ENCODE measurements at regions not wholly inside any gene's neighbourhood (a gene's known extent, or its start where the extent isn't known, plus 50 kb on each side); places are given as distances from the start of the nearest gene placed in this dataset.
"Not testable (repeated sequence)": the region's sequence is repeated elsewhere in the genome, so short reads cannot be mapped to it uniquely, and the experiment has no call there.

DNA sequence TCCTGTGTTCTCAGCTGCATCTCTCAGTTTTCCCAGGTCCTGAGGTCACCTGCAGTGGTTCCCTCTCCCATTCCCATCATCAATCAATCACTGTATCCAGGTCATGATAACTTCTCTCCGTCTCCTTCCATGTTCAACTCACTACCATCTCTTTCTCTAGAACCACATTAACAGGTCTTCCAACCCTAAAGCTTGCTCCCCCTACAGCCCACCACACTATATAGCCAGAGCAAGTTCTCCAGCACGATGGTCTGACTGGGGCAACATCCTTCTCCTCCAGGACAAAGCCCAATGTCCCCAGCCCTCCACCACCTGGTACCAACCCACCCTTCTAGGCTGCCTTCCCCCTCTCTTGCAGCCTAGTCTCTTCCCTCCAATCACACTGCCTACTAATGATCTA lies 241.6 kb downstream of the CDK5RAP2 start:
- no peak for DNase-seq

DNA sequence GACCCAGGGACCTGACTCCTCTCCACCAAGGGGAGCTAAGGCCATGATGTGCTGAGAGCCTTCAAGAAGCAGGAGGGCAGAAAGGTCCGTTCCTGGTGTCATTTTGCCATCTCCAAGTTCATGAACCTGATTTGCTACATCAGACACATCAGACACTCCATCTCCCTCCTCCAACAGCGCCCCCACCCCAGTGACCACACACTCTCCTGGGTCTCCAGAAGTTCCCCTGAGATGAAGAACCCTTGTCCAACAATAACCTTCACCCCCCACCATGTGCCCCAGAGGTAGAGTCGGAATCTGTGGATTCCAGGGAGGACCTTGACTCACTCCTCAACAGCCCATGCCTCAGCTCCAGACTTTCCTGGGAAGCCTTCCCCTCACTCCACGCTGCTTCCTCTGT lies 242.8 kb downstream of the CDK5RAP2 start:
- no peak for DNase-seq

DNA sequence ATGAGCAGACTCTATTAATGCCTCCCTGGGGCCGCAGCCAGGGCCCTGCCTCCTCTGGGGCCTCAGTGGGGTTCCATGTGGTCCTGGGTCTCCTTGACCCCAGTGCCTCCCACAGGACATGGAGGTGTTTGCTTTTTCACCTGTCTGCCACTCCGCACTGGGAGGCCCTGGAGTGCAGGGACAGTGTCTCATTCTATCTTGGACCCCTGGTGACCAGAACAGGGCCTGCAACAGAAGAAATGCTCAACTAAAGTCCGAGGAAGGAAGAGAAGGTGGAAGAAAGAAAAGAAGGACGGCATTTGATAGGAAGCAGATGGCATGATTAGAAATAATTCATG lies 243.2 kb downstream of the CDK5RAP2 start:
- no peak for DNase-seq

DNA sequence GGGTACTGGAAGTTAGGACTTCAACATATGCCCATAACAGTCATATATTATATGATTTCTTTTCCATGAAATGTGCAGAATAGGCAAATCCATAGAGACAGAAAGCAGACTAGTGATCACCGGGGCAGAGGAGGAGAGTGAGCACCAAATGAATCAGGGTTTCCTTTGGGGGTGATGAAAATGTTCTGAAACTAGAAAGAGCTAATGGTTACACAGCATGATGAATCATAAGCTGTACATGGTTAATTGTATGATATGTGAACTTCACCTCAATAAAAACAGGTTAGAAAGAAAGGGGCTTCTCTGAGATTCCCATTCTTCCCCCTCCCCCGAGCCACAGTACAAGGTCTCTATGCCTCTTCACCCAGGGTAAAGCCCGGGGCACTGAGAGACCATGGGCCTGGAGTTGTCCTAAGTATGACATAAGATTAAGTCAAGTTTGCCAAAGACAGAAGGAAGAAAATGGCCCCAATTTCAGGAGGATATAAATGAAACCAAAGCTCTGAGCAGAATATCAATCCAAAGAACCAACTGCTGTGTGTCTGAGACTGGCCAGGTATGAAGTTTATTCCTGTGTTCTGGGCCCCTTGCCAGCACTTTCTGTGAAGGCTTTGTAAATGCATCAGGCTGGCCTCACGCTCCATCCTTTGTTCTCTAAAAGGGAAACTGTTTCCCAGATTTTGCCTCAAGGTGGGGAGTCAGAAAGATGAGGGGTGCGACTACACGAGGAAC lies 243.8 kb downstream of the CDK5RAP2 start:
- DNase-seq, result no peak

DNA sequence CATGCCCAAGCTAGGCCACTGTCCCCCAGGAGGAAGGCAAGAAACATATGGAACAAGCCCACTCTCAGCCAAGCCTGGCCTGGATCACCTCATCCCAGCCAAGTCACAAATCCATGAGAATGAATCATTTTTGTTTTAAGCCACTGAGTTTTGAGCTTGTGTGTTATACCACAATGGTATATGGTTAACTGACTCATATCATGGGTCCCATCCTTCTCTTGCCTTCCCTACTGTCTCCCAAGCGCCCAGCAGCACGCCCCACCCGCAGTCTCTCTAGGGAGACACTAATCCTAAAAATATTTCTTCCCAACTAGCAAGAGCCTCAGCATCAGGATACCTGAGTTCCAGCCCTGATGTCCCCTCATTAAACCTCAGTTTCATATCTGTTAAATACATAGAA lies 248.1 kb downstream of the CDK5RAP2 start:
- no peak for DNase-seq

DNA sequence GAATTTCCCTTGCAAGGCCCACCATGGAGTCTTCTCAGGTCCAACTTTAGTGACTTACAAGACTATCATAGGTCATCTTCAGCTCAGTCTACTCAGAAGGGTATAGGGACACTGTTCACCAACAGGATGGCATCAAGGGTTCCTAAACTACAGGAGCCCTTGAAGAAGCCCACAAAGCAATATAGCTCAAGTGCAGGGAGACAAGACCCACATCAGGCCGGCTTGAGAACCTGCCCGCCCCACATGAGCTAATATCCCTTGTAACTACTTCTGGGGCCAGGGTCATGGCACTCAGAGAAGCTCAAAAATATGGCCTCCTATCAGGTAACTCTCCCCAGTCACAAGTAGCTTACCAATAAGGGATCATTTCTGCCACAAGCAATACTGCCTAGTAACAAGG lies 249.9 kb downstream of the CDK5RAP2 start:
- DNase-seq, result no peak

DNA sequence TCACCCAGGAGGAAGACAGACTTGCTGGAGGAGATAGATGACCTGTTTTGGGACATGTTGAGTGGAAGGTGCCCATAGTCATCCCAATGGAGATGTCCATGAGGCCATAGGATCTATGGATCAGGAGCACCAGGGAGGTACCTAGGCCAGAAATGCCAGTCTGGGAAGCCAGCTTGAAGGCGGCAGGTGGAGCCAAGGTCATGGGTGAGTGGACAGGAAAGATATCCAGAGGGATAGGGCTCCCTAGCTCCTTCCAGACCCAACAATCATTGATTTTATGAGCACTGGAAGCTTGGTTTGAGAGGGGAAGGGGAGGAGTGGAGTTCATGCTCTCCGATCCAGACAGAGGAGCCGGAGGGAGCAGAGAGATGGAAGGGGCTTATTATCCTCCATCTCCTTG lies 252.6 kb downstream of the CDK5RAP2 start:
- DNase-seq, result no peak

DNA sequence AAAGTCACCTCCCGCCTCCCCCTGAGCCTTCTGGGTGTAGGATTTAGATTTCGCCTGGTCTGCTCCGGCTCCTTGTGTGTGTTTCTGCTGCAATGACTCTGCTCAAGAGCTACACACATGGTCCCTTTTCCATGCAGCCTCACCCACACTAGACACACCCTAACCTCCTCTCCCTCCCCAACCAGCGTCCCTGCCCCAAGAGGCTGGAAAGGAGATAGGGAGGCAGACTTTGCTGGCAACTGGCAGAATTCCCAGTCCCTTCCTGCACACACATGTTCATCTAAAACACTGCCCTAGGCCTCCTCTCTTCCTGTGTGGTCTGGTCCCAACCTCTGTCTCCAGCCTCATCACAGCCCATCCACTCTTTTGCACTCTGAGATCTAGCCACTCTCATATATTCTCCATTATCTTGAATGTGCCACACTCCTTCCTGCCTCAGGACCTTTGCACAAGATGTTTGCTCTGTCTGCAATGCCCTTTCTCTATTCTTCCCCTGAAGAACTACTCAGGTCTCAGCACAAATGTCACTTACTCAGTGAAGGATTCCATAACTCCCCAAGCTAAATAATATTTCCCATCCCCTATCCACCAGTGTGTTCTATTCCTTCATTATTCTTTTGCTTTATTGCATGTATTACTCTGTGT lies 253.8 kb downstream of the CDK5RAP2 start:
- DNase-seq, result no peak

DNA sequence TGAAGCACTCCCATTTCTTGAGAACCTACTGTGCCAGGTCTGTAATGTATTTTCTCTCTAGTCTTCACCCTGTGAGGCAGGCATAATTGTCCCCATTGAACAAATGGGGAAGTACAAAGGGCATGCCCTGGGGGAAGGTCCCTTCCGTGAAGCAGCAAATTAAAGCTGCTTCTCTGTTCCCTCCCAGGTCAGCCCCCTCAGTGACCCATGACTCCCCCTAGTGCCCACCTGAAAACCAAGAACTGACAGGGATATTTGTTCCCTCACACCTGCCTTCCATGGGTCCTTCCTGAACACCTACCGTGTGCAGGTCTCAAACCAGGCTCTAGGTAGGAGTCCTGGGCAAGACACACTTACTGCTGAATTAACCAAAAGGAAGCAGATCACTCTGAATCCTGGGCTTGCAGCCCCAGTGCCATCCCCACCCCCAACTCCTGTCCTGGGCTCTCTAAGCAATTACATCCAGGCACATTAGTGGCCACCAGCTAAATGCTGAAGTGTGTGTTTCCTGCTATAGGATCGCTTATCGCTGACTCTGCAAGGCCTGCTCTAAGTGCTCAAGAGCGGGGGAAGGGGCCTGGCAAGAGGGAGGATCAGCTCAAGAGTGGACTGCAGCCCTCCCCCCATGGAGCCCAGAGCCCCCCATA lies 254.8 kb downstream of the CDK5RAP2 start:
- no peak for DNase-seq

DNA sequence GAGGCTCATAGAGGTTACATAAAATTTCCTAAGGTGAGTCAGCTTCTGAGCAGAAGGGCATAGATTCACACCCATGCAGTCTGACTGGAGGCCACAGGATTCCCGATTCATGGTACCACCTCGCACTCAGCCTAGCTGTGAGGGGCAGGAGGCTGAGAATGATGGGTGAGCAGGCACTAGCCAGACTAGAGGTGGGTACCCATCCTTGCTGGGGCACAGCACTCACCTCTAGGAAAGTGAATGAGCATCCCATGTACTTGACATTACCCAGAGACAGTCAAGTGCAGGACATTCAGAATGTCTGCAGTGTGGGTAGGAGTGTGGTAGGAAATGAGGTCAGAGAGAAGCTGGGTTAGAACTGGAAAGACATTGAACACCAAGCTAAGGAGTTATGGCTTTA lies 255.5 kb downstream of the CDK5RAP2 start:
- DNase-seq, result no peak

DNA sequence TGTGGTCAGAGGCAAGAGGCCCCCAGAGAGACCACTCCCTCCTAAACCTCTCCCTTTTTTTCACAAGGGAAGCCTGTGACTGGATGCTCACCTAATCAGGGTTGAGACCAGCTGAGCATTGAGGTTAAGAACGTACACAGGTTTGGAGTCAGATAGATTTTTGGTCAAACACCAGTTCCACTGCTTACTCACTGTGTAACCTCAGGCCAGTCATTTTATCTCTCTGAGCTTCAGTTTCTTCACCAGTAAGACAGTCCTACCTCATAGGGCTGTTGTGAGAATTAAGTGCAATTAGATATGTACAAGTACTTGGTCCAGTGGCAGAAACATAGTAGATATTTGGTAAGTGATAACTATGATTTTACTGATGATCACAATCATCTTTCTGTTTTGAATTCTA lies 256.8 kb downstream of the CDK5RAP2 start:
- no peak for DNase-seq

DNA sequence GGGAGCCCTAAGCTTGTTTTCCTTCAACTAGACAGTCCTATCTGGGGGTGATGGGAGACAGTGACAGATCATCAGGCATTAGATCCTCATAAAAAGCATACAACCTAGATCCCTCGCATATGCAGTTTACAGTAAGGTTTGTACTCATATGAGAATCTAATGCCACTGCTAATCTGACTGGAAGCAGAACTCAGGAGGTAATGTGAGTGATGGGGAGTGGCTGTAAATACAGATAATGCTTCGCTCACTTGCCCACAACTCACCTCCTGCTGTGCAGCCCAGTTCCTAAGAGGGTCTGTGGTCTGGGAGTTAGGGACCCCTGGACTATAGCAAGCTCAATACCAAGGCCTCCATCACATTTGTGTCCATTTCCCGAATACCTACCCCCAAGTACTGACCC lies 260.5 kb downstream of the CDK5RAP2 start:
- DNase-seq, result no peak

DNA sequence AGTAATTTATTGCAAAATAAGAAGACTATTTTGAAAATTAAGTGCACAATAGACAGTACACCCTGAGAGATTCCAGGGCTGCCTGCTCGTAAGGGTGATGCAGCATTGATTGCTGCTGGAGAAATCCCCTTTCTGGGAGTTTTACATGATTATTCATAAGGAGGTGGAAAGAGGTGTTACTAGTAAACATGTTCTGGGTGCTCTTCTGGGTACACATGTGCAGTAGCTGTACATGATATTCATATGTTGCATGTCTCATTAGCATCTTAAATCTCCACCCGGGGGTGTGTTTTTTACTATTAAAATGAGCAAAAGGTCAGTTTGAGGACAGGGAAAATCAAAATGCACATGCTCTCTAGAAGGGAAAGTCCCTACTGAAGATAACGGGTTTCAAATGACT lies 264.8 kb downstream of the CDK5RAP2 start:
- no peak for DNase-seq

DNA sequence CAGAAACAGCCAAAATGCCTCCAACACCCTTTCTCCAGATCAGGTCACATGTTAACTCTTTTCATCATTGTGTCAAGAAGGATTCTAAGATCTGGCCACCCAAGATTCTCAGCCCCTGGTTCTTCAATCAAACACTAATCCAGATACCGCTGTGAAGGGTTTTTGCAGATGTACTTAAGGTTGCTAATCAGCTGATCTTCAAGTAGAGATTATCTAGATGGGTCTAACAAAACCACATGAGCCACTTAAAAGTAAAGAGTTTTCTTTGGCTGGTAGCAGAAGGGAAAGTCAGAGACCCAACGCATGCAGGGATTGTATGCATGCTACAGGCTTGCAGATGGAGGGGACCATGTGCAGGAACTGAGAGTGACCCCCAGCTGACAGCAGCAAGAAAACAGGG lies 267.9 kb downstream of the CDK5RAP2 start:
- DNase-seq, result no peak

DNA sequence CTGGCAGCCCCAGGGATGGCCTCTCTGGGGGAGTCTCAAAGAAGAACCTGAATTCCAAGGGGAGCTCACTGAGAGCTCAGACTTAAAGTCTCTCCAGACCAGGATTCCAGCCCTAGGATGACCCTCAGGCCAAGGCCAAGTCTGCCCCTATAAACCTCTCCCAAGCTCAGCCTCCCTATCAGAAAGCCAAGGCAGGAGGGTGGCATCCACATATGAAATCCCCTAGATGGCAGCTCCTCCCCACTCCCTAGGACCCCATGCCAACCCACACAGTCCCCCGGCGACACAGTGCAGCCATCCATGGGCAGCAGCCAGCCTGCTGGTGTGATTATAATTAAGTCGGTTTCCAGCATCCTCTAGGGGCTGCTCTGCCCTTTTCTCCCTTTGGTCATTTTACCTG lies 269.9 kb downstream of the CDK5RAP2 start:
- no peak for DNase-seq

DNA sequence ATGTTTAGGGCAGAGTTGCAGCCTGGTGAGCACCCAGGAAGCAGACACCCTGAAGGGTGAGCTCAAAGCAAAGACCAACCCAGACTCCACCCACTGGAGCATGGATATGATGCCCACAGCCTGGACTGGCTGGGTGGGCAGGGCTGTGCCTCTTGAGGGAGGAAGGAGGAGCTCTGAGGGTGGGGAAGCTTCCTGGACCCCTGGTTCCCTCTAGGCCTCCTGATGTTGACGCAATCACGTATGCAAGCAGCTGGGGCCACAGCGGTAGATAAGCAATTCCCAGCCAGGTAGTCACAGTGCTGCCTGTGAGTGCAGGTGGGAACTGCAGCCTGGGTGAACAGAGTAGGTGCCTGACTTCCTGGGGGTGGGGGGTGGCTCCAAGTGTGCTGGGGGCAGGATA lies 271.5 kb downstream of the CDK5RAP2 start:
- DNase-seq, result peak; percentile 50

DNA sequence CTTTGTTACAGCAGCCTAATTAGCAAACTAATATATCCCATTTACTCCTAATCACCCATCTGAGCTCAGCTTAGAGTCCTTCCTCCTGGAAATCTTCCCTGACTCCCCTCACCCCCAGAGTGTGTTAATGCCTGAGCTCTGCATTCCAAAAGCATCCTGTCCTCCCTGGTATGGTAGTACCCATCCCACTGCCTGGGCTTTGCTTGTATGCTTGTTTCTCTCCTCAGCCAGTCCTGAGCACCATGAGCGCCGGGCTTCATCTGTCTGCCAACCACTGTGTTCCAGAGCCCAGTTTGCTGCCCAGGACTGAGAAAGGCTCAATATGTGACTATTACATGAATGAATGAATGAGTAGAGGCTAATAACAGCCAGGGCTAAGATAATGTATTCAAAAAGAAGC lies 272.4 kb downstream of the CDK5RAP2 start:
- no peak for DNase-seq

DNA sequence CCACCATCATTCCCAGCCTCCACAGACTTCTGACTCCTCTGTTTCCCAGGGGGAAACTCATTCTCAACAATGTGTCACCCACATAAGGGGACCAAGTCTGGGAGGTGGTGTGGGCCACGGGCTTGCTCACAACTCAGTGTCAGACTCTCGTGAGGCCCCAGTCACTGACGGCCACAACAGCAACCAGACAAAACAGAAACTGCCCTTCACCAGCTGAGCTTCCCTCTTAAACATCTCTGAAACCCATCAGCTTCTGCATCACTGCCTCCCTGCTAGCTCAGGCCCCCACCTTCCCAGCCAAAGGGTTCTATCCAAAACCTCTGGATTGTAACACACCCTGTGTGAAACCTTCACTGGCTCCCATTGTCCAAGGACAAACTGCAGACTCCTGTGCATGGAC lies 273.4 kb downstream of the CDK5RAP2 start:
- DNase-seq, result no peak

DNA sequence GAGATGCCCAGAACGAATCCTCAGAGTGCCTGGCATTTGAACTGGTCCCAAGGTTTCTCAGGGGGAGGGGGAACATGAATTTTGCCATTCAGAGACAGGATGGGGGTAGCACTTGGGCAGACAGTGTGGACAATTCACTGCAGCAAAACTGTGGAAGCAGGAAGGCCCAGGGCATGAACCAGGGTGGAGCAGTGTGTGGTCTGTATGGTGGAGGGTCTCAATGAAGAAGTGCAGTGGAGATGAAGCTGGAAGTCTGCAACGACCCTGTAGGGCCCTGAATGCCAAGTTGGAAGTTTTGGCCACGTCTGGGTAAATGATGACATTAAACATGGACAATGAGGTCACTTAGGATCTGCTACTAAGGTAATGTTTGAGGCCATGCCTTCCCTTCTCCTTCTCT lies 273.9 kb downstream of the CDK5RAP2 start:
- DNase-seq, result no peak

DNA sequence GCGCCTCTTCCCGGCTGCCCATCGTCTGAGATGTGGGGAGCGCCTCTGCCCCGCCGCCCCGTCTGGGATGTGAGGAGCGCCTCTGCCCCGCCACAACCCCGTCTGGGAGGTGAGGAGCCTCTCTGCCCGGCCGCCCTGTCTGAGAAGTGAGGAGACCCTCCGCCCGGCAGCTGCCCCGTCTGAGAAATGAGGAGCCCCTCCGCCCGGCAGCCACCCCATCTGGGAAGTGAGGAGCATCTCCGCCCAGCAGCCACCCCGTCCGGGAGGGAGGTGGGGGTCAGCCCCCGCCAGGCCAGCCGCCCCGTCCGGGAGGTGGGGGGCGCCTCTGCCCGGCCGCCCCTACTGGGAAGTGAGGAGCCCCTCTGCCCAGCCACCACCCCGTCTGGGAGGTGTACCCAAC lies 275.1 kb downstream of the CDK5RAP2 start:
- not testable (repeated sequence) for DNase-seq

DNA sequence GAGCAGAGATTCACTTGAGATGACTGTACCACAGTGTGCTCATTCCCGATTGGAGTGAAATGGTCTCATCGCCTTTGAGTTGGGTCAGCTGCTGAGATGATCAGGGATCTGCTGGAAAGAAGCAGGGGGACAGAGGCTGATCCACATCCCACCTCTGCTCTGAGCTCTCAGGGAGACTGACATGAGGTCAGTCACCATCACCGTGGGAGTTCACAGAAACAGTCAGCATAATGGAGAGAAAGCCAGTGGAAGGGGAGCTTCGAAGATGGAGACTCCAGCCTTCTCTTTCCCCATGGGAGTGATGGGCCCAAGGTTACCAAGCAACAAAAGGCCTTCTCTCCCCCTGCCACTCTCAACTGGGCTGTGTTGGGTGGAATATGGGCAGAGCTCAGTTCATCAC lies 276.4 kb downstream of the CDK5RAP2 start:
- DNase-seq, result no peak

DNA sequence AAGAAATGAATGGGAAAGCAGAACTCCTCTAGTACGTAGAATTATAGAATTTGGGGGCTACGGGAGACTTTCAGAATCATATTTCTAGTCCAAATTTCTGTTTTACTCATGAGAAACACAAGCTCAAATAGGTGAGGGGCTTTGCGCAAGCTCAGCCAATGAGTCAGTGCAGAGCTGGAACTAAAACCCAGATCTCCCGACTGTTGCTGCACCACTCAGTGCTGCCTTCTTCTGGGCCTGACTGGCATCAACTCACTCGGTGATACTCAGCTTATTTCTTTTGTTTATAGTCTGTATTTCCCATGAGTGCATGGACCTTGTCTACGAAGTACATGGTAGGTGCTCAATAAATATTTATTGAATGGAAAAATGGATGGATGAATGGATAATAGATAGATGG lies 280.2 kb downstream of the CDK5RAP2 start:
- DNase-seq, result no peak

DNA sequence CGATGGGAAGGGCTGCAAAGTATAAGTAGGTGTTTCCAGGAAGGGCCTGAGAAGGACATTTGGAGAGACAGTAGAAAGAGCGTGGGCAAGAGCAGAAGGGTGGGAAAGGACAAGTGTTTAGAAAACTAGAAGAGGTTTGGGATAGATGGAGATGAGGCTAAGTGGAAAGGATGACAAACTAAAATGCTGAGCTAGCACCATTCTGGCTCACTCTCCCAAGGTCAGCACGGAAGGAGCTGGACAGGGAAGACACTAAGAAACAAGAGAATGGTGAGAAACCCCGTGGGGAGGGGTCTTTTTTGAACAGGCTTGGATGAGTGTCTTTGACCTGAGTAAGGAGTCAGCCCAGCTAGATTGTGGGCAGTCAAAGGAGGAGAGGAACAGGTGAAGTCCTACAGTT lies 286.0 kb downstream of the CDK5RAP2 start:
- DNase-seq, result no peak

DNA sequence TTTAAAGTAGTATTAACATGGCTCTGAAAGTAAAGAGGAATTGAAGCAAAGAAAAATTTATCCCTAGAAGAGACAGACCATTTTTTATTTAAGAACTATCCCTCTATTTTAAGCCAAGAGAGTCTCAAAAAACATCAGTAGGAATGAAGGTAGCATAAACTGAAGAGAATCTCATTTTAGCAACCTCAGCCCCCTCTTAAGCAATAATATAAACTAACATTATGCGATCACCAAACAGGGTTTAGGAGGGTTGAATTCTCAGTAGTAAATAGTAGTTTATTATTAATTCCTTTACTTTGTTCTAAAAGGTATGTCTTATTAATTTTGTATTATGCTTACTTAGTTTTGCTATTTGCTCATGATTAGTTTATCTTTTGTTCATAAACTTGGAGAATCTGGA lies 287.4 kb downstream of the CDK5RAP2 start:
- DNase-seq, result no peak

DNA sequence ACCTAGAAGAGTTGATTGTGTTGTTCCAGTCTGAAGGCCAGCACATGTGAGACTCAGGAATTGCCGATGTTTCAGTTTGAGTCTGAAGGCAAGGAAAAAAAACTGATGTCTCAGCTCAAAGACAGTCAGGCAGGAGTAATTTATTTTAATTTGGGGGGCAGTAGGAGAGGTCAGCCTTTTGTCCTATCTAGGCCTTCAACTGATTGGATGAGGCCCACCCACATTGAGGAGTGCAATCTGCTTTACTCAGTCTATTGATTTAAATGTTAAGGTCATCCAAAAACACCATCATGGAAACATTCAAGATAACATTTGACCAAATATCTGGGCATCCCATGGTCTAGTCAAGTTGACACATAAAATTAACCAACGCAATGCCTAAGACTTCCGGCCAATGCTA lies 288.9 kb downstream of the CDK5RAP2 start:
- no peak for DNase-seq
